ENCODE measurements at regions not wholly inside any gene's neighbourhood (a gene's known extent, or its start where the extent isn't known, plus 50 kb on each side); places are given as distances from the start of the nearest gene placed in this dataset.
"Not testable (repeated sequence)": the region's sequence is repeated elsewhere in the genome, so short reads cannot be mapped to it uniquely, and the experiment has no call there.

DNA sequence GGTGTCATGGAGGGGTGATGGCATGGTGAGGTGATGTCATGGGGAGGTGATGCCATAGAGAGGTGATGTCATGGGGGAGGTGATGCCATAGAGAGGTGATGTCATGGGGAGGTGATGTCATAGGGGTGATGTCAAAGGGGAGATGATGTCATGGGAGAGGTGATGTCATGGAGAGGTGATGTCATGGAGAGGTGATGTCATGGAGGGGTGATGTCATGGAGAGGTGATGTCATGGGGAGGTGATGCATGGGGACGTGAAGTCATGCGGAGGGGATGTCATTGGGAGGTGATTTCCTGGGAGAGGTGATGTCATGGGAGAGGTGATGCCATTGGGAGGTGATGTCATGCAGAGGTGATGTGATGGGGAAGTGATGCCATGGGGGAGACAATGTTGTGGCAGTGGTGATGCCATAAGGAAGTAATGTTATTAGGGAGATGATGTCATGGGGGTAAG lies 92.1 kb upstream of the C1orf174 start:
- DNase-seq (ENCODE audit: low spot score) = no peak

DNA sequence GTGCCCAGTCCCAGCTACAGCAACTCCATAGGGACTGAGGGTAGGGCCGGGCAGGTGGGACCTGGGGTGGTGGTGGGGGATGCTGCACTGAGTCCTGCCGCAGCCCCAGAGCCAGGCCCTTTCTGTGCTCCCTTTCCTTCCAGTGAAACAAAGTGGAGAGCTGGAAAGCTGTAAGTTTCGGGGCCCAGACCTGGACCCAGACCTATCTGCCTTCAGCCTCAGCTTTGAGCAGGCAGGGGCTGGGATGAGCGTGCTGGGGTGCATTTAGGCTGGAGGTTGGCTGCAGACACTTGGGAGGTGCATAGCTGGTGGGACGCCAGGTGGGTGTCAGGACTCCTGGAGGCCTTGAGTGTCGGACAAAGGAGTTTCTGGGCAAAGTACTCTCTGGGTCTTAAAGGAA lies 92.7 kb upstream of the C1orf174 start:
- DNase-seq (ENCODE audit: low spot score) = no peak

DNA sequence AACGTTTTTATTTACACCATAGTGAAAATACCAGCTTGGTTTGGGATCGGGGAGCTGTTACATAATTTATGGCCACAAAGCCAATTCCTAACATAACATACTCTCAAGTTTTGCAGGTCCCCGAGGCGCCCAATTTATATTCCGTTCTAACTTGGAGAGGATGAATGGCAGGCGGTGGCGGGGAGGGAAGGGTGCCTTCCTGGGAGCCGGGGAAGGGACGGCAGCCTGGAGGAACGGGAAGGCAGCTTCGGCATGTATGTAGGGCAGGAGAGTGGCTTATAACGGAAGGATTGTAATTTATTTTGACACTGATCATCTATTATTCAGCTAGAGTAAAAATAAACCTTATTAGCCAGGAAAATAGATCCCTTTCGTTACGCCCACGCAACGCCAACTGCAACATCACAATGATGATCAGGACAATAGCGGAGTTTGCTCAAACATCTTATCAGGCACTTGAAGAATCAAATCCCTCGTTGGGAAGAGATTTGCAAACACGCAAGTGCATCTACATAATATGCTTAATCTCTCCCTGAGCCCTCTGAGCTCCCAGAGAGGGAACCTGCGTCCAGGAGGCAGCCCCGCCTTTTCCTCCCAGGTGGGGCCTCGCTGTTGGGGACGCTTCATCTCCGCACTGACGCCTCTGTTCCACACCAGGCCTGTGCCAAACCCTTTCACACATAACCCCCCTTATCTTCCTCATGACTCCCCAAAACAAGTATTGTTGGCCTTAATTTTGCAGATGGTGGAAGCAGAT lies 93.7 kb upstream of the C1orf174 start:
- no peak for DNase-seq (ENCODE audit: low spot score)

DNA sequence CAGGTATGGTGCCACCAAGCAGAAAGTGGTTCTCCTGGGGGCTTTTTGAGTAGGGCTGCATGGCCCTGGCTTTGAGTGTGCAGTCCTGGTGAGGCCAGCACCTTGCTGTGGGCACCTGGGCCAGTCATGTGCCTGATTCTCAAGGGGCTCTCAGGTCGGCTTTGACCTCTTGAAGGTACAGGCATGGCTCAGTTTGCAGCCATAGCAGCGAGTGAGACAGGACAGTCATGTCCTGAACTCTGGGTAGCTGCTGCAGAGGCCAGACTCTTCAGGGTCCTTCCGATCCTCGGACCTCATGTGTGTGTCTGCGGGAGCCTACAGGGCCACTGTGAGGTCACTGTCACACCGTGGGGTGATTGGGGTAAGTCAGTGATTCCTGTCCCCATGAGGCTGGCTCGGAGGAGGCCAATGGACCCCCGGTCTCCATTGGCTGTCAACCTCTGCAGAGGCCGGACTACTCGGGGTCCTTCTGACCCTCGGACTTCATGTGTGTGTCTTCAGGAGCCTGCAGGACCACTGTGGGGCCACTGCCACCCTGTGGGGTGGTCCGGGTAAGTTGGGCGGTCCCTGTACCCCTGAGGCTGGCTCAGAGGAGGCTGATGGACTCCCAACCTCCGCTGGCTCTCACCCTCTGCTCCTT lies 95.2 kb upstream of the C1orf174 start:
- no peak for DNase-seq (ENCODE audit: low spot score)

DNA sequence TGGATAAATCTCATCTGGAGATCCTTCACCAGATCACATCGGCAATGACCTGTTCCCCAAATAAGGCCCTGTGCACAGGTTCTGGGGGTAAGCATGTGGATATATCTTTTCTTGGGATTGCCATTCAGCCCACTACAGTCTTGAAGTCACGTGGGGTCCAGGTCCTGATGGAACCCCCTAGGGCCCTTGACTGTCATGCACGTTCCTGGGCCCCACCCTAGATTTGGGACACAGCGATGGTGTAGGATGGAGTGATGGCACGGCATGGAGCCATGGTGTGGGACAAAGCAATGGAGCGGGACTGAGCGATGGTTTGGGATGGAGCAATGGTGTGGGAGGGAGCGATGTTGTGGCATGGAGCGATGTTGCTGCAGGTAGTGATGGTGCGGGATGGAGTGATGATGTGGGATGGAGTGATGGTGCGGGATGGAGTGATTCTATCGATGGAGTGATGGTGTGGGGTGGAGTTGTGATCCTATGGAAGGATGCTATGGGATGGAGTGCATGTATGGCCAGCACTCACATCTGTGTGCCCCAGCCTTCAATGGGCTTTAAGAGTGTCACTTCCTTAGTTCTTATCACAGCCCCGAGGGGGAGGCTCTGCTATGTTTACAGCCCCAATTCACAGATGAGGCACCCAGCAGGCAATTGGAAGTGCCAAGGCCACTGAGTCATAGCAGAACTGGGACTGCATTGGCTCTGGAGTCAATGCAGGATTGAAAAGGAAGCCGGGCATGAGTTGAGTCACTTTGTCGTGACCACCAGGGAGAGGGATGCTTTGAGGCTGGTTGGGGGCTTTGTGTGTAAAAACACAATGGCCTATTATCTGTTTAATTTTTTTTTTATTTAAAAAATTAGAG lies 97.0 kb upstream of the C1orf174 start:
- DNase-seq (ENCODE audit: low spot score) = no peak

DNA sequence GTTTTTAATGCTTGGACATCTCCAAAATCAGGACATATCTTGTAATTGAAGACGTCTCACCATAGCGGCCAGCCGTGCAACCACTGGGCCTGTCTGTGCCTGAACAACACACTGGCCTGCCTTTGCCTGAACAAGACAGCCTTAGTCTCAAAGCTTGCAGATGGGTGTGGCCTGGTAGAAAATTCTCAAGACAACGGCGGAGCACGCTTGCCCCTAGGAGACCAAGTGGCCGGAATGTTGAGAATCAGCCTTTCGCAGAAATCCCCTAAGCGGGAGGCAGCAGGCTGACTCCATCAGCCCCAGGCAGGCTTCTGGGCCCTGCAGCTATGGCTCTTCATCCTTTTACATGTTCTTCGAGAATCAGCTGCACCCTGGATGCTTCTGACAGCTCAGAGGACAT lies 98.0 kb upstream of the C1orf174 start:
- DNase-seq (ENCODE audit: low spot score) = no peak

DNA sequence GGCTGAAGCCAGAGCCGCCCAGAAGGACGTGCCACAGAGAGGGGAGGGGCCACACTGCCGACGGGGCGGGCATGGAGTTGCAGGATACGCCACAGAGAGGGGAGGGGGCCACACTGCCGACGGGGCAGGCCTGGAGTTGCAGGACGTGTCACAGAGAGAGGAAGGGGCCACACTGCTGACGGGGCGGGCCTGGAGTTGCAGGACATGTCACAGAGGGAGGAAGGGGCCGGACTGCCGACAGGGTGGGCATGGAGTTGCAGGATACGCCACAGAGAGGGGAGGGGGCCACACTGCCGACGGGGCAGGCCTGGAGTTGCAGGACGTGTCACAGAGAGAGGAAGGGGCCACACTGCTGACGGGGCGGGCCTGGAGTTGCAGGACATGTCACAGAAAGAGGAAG lies 99.4 kb upstream of the C1orf174 start:
- DNase-seq (ENCODE audit: low spot score) = not testable (repeated sequence)

DNA sequence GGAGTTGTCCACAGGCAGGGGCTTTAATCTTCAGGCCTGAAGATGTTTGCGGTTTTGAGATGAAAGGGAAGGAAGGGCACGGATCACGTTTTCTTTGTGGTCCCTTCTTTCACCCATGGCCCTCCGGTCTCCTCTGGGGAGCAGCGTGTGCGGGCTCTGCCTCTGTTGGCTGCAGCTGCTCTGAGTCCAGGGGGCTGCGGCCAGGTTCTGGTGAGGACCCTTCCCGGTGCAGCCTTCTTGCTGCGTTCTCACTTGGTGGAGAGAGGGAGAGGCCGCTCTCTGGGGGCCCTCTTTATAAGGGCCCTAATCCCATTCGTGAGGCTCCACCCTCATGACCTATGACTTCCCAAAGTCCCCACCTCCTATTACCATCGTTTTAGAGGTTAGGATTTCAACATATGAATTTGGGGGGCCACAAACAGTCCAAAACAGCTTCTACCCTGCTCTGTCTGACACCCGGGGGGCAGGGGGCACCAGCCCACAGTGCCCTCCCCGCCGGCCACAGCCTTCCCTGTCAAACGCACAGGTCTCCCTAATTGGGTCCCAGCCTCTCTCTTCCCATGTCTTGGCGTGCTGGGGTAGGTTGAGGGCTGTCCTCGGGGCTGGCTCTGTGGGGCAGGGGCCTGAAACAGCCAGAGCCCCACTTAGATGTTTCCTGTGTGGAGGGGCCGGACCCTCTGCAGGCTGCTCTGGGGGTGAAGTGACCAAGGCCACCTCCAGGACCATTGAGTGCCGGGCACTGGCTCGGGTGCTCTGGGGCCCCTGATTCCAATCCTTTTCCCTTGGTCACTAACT lies 100.1 kb upstream of the C1orf174 start:
- DNase-seq (ENCODE audit: low spot score) = no peak

DNA sequence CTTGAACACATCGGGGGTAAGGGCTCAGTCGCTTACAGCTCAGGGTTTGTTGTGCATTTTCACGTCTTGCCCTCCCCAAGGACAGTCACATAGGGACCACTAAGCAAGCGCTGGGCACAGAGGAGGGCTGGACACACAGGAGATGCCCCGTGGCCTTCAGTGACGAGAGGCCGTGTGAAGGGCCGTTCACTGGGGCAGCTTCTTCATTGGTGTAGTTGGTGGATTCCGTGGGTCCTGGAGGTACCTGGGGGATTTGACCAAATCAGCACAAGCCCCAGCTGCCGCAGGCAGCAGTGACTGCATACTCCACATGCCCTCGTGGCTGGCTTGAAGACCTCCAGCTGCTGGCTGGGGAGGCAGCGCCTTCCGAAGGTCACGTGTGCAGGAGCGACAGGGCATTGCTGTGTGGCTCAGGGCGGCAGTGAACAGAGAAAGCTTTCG lies 100.8 kb upstream of the C1orf174 start:
- no peak for DNase-seq (ENCODE audit: low spot score)

DNA sequence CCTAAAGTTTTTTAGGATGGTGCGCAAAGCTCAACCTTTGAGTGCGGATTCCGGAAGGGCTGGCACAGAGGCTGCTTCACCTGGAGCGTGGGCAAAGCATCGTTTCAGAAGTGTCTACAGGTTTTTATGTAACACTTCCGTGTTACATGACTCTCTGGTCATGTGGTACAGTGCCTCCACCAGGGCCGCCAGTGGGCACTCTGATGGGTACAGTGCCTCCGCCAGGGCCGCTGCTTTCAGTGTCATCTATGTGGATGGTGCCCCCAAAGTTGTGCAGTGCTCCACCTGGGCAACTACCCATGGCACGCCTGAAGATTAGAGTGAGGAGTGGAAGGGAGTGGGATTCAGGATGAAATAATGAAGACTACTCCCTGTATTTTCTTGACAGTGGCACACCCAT lies 101.4 kb upstream of the C1orf174 start:
- no peak for DNase-seq (ENCODE audit: low spot score)

DNA sequence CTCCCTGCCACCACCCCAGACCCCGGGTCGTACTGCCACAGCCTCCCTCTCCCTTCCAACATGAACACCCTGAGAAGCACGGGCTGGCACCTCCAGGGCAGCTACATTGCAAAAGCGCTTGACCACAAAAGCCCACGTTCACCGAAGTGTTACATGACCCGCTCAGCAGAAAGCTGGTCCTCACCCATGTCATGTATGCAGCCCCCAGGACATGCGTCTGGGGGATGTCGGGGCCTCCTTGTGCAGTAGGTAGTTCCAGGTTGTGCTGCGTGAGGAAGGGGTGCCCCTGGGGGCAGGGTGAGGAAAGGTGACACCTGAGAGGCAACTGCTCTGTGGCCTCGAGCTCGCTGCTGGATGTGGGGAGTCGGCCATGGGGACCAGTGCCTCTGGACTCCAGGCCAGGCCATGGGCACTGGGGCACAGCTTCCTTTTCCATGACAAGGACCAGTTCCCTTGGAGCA lies 102.0 kb upstream of the C1orf174 start:
- no peak for DNase-seq (ENCODE audit: low spot score)

DNA sequence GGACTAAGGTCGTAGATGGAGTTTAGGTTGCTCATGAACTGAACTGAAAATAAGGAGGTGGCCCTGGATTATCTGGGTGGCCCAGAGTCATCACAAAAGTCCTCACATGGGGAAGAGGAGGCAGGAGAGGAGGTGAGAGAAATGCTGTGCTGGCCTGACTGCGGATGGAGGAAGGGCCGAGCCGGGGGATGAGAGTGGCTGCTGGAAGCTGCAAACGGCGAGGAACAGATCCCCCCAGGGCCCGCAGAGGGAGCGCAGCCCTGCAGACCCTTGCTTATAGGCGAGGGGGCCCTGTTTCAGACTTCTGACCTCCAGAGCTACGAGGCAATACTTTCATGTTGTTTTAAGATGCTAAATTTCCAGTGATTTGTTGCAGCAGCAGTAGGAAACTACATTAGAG lies 102.7 kb upstream of the C1orf174 start:
- DNase-seq (ENCODE audit: low spot score) = no peak

DNA sequence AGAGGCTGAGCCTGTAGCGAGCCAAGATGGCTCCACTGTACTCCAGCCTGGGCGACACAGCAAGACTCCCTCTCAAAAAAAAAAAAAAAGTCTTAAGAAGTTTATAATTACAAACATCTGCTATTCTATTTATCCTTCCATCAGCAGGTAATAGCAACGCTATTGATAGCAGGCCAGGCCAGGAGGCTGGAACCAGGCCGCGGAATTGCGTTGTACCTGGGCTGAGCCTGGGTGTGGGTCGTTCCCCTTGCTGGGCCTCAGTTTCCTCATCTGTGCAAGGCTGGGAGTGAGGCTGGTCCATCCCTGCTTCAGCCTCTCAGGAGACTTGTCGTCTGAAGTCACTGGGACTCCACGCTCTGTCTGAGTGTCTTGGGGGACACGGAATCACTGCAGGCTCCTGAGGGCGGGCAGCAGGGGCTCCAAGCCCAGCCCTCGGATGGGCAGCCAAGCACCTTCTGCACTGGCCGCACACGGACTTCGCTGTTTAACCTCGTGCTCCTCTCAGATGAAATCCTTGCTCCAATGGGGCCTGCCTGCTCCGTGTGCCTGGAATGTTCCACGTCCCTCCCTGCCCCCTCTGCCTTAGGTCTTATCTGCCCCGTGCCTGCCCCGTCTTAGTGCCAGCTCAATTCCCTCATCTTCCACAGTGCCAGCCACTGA lies 103.9 kb upstream of the C1orf174 start:
- no peak for DNase-seq (ENCODE audit: low spot score)

DNA sequence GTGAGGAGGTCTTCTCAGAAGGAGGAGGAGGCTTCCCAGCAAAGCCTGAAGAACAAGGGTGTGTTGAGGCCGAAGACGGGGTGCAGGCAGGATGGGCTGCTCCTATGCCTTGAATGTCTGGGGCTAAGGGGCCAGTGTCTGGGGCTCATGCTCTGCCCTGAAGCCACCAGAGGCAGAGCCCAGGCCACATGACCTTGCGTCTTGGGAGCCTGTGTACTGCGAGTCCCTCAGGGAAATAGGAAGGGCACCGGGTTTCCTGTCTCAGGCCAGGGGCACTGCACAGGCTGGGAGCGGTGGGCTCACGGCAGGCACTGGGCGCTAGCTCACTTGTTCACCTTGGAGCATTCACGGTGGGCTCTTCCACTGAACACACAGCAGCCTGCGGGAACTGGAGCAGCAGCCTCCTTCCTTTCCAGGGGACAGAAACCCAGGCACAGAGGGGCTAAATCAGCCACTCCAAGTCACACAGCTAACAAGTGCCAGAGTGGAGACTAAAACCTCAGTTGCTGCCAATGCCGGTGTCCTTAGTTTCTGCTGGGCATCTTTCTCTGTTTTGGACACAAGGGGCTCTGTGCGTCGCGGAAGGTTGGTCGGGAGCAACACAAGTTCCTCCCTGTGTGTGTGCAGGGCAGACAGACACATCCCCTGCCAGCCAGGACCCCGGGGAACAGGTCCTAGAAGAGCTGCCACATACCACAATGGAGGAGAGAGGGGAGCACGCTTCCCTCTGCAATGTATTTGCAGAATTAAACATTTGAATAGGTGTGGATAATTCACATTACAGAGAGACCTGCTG lies 104.8 kb upstream of the C1orf174 start:
- no peak for DNase-seq (ENCODE audit: low spot score)

DNA sequence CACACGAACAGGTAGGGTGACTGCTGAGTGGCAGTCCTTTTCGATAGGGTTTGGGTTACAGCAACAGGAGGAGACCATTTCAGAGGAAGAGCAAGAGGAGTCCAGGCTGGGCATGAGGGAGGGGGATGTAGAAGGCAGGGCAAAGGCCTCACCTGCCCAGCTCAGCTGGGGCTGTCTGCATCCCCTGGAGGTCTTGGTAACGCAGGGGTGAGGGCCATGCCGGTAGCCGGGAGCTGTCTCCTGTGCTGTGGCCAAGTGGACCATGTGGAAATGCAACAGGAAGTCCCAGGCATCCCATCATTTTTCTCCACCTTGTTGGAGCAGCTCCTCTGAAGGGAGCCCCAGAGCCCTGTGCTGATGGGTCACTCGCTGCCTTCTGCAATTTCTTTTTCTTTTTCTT lies 105.4 kb upstream of the C1orf174 start:
- no peak for DNase-seq (ENCODE audit: low spot score)

DNA sequence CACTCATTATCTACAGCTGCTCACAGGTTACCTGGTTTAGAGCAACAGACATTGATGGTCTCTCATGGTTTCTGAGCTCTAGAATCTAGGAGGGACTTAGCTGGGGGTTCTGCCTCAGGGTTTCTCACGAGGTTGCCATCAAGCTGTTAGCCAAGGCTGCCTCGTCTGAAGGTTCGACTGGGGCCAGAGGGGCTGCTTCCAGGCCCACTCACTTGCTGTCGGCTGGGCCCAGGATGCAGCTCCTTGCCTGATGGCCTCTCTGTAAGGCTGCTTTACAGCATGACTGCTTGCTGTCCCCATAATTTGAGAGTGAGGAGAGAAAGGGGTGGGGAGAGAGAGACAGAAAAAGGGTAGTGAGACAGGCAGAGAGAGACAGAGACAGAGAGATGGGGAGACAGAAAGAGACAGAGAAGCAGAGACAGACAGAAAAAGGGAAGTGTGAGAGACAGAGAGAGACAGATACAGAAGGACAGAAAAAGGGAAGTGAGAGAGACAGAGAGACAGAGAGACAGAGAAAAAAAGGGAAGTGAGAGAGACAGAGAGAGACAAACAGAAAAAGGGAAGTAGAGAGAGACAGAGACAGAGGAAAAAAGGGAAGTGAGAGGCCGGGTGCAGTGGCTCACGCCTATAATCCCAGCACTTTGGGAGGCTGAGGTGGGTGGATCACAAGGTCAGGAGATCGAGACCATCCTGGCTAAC lies 106.8 kb upstream of the C1orf174 start:
- no peak for DNase-seq (ENCODE audit: low spot score)

DNA sequence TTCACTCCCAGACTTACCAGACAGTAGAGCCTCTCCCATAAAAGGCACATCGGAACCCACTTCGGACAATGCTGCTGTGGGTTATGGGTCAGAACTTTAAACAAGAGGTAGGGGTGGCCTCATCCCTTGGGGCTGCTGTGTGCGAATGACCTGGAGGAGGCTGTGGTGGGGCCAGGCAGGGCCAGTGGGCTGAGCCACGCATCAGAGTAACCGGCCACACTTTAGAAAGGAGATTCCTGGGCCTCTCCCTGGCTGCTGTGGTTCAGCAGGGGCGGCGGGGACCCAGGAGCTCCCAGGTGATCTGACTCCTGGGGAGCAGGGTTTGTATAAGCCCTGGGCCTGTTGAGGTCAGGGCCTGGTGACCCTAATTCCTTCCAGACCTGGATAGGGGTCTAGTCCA lies 110.2 kb upstream of the C1orf174 start:
- no peak for DNase-seq (ENCODE audit: low spot score)

DNA sequence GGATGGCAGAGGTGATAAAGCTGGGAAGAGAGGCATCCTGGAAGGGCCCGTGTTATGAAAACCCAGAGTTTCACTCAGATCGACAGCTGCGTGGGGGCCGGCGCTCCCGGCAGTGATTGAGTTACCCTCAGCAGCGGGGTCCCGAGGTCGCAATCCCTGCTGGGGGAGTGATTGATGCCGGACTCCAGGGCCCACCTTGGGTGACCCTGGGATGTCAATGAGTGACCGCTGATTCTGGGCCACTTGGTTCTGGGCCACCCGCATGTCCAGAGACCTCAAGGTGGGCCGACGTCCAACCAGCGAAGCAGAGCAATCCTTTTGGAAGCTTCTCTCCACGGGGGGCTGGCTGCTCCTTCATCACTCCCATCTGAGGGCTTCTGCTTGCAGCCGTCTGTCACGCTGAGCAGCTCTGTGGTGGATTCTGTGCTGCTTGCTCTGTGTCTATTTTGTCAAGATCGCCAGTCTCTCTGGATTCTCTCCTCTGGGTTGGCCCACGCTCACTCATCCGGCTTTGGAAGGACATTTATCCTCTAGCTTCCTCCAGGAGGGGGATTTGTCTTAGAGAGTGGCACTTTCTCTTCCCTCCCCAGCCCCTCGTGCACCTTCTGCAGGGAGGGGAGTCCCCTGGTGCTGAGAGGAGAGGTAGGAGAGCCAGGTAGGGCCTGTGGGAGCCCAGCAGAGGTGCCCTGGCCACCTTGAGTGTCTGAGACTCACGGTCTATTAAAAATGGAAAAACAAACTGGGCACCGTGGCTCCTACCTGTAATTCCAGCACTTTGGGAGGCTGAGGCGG lies 110.9 kb upstream of the C1orf174 start:
- DNase-seq (ENCODE audit: low spot score) = no peak

Data from H4 (cell line).